ENCODE measurements at regions not wholly inside any gene's neighbourhood (a gene's known extent, or its start where the extent isn't known, plus 50 kb on each side); places are given as distances from the start of the nearest gene placed in this dataset.

GRCh38 chr9:129365196-129365595 is 187.1 kb upstream of the IER5L start:
- no peak for TF ChIP-seq EZH2 (IDR thresholded peaks at IDR 0.05; ENCODE audit: low read length, missing control alignments)
- TF ChIP-seq CTCF (conservative IDR thresholded peaks at IDR 0.05 in 1 of 2, IDR thresholded peaks at IDR 0.05 in 1 of 2; ENCODE audit: low read depth in 1 of 2, low read length in 2 of 2), result no peak

All from fibroblast of lung (primary cell).